B cell (primary cell): ENCODE measurements at regions not wholly inside any gene's neighbourhood (a gene's known extent, or its start where the extent isn't known, plus 50 kb on each side); places are given as distances from the start of the nearest gene placed in this dataset.

Experiments
- ATAC-seq: fragments of 200-7000 bp; cut with Tn5 transposase; one replicate; pipeline ENCODE4 v1.10.0; 2021; ENCODE audit warnings: low read depth, mild to moderate bottlenecking, moderate number of reproducible peaks, moderate library complexity
- CTCF ChIA-PET: fragments of 350-600 bp; sonication (Branson Sonifier 250); formaldehyde crosslinking; loops from one replicate; lab custom pipeline; 2021; ENCODE audit warnings: antibody characterized with exemption, inconsistent platforms; lab: Charles Lee
- POLR2A ChIA-PET: fragments of 350-600 bp; sonication (Branson Sonifier 250); formaldehyde crosslinking; loops from one replicate; lab custom pipeline; 2021; ENCODE audit warnings: antibody characterized with exemption; lab: Charles Lee
- DNase-seq: peaks from one replicate; pipeline ENCODE4 v3.0.0; 2013
- H2AFZ ChIP-seq: 2 replicates; pipeline ENCODE4 v1.6.1; 2012; ENCODE audit warnings: mild to moderate bottlenecking, low read depth, low read length; ENCODE audit not compliant: insufficient read depth, poor library complexity, severe bottlenecking
- H3K27ac ChIP-seq, 2 donors: 1 replicate in 1 of 2; 2 replicates in 1 of 2; pipeline ENCODE4 v1.5.1; 2012 to 2013; ENCODE audit warnings: low read length in 2 of 2, mild to moderate bottlenecking in 2 of 2, moderate library complexity in 1 of 2
- H3K27me3 ChIP-seq, 4 experiments: fragments of 200-600 bp in 1 of 4; sonication (generic) in 1 of 4; replicated peaks in 1 of 4; 1 replicate in 2 of 4; 2 replicates in 2 of 4; pipeline versions ENCODE4 v1.6.1 to v1.7.0; 2013 to 2016; ENCODE audit warnings: low read length in 3 of 4, mild to moderate bottlenecking in 2 of 4, mixed read lengths in 1 of 4, moderate library complexity in 1 of 4; ENCODE audit not compliant: insufficient read depth in 4 of 4, control insufficient read depth in 3 of 4; ENCODE audit errors: control extremely low read depth in 1 of 4
- H3K36me3 ChIP-seq, 2 experiments: replicated peaks in 1 of 2; 1 replicate in 1 of 2; 2 replicates in 1 of 2; pipeline versions ENCODE4 v1.6.1 to v1.7.1; 2013; ENCODE audit warnings: low read length in 1 of 2; ENCODE audit not compliant: insufficient read depth in 2 of 2, control insufficient read depth in 1 of 2; ENCODE audit errors: control extremely low read depth in 1 of 2, extremely low read depth in 1 of 2
- H3K4me1 ChIP-seq, 2 donors: fragments of 200-600 bp in 1 of 2; sonication (generic) in 1 of 2; 1 replicate in 1 of 2; 2 replicates in 1 of 2; pipeline versions ENCODE4 v1.5.1 to v1.6.1; 2013 to 2017; ENCODE audit warnings: low read length in 2 of 2; ENCODE audit not compliant: control insufficient read depth in 2 of 2, insufficient read depth in 2 of 2
- H3K4me2 ChIP-seq: replicated peaks from 2 replicates; pipeline ENCODE3; 2012; ENCODE audit warnings: mild to moderate bottlenecking, low read depth, low read length; ENCODE audit not compliant: poor library complexity, severe bottlenecking
- H3K4me3 ChIP-seq, 5 experiments: fragments of 200-600 bp in 1 of 5; sonication (generic) in 1 of 5; 1 replicate in 3 of 5; 2 replicates in 2 of 5; pipeline versions ENCODE4 v1.5.1 to v1.7.0; 2011 to 2016; ENCODE audit warnings: low read length in 4 of 5, mild to moderate bottlenecking in 4 of 5, low read depth in 2 of 5, control low read depth in 1 of 5, moderate library complexity in 1 of 5; ENCODE audit not compliant: insufficient read depth in 1 of 5; ENCODE audit errors: control extremely low read depth in 1 of 5, extremely low read depth in 1 of 5
- H3K79me2 ChIP-seq: fragments of 200-600 bp; sonication (generic); one replicate; pipeline ENCODE4 v1.6.0; 2016; ENCODE audit warnings: low read length; ENCODE audit not compliant: control insufficient read depth, insufficient read depth
- H3K9ac ChIP-seq: fragments of 200-600 bp; sonication (generic); 2 replicates; pipeline ENCODE4 v1.6.1; 2017; ENCODE audit warnings: mild to moderate bottlenecking, low read length, moderate library complexity
- H3K9me3 ChIP-seq, 3 donors: one replicate each; pipeline versions ENCODE4 v1.6.1 to v1.7.1; 2013; ENCODE audit warnings: low read length in 2 of 3; ENCODE audit not compliant: control insufficient read depth in 2 of 3, insufficient read depth in 1 of 3; ENCODE audit errors: control extremely low read depth in 1 of 3
- H4K20me1 ChIP-seq: 2 replicates; pipeline ENCODE4 v1.6.0; 2012; ENCODE audit warnings: mild to moderate bottlenecking, low read length; ENCODE audit not compliant: insufficient read depth, control insufficient read depth, poor library complexity, severe bottlenecking
- H3K27ac Mint-ChIP-seq: one replicate; pipeline ENCODE4 v1.8.0; 2021; ENCODE audit warnings: mixed read lengths
- H3K27me3 Mint-ChIP-seq: one replicate; pipeline ENCODE4 v1.8.0; 2021; ENCODE audit warnings: mixed read lengths
- H3K4me1 Mint-ChIP-seq: one replicate; pipeline ENCODE4 v1.8.0; 2021; ENCODE audit warnings: mixed read lengths
- H3K4me3 Mint-ChIP-seq: one replicate; pipeline ENCODE4 v1.8.0; 2021; ENCODE audit warnings: mixed read lengths
- H3K9me3 Mint-ChIP-seq: one replicate; pipeline ENCODE4 v1.8.0; 2022; ENCODE audit warnings: mixed read lengths; ENCODE audit not compliant: insufficient read depth
- CTCF ChIP-seq: fragments of 200-600 bp; IDR thresholded peaks from one replicate; pipeline ENCODE4 v1.8.0; 2022; ENCODE audit warnings: antibody characterized with exemption, mild to moderate bottlenecking
- EZH2 ChIP-seq: IDR thresholded peaks from 2 replicates; pipeline ENCODE4 v1.6.1; 2012; ENCODE audit warnings: borderline replicate concordance, low read depth, mild to moderate bottlenecking, moderate library complexity, low read length; ENCODE audit not compliant: insufficient read depth, poor library complexity, severe bottlenecking
- WGBS: methylation state at CpG from one replicate; pipeline ENCODE4 v1.1.5; 2013; ENCODE audit warnings: missing lambda C conversion rate; ENCODE audit not compliant: insufficient coverage; 5-methylcytosine and 5-hydroxymethylcytosine counted together
- intact Hi-C: fragments of 100-400 bp; cut with micrococcal nuclease; formaldehyde crosslinking; loops from one replicate; pipeline ENCODE4 v1.10.0; 2022

GRCh38 chr6:113475392-113475791 is 381.8 kb upstream of the MARCKS start:
- no peaks in the 10 kb centered on the region for H4K20me1 ChIP-seq
- Mint-ChIP-seq H3K4me3 (no peak overlapping the region), H3K27me3 (no peaks in the 10 kb centered on the region), H3K27ac (no peak overlapping the region), H3K4me1 (no peaks in the 10 kb centered on the region), H3K9me3 (no peaks in the 10 kb centered on the region)
- no peak for TF ChIP-seq EZH2
- no peak for TF ChIP-seq CTCF
- H3K27me3 ChIP-seq = no peaks in the 10 kb centered on the region
- ChIA-PET POLR2A (no interaction called here), CTCF (no interaction called here)
- H3K27ac ChIP-seq = no peak overlapping the region
- H2AFZ ChIP-seq = no peak overlapping the region
- ATAC-seq (no peak), DNase-seq (no peak)
- peaks cover 0 to 6% (median 0%) of the 10 kb centered on the region in 3 donors for H3K9me3 ChIP-seq
- no peak overlapping the region for H3K9ac ChIP-seq
- H3K4me3 ChIP-seq = no peak overlapping the region
- no peaks in the 10 kb centered on the region for H3K4me1 ChIP-seq
- intact Hi-C loops = no loop called here
- 94% methylated on average over 1 of the region's 1 CpG for WGBS
- H3K4me2 ChIP-seq = no peak overlapping the region
- H3K36me3 ChIP-seq = no peaks in the 10 kb centered on the region
- H3K79me2 ChIP-seq = no peaks in the 10 kb centered on the region

GRCh38 chr6:113476937-113477839 is 380.0 kb upstream of the MARCKS start:
- H3K4me3 Mint-ChIP-seq = no peak overlapping the region
- H3K4me2 ChIP-seq = no peak overlapping the region
- DNase-seq = no peak
- H3K27me3 ChIP-seq = no peaks in the 10 kb centered on the region
- no peak overlapping the region for H3K27ac ChIP-seq
- no peak overlapping the region for H3K27ac Mint-ChIP-seq
- CTCF ChIA-PET = no interaction called here
- 100% methylated on average over 1 of the region's 5 CpGs for whole genome bisulfite sequencing
- no peak overlapping the region for H3K9ac ChIP-seq
- no peaks in the 10 kb centered on the region for H3K4me1 Mint-ChIP-seq
- H3K4me3 ChIP-seq = no peak overlapping the region
- H2AFZ ChIP-seq = no peak overlapping the region
- no peaks in the 10 kb centered on the region for H3K9me3 Mint-ChIP-seq
- intact Hi-C loops = no loop called here
- TF ChIP-seq EZH2 (no peak), CTCF (no peak)
- no peaks in the 10 kb centered on the region for H4K20me1 ChIP-seq
- H3K9me3 ChIP-seq = peaks cover 0 to 6% (median 0%) of the 10 kb centered on the region in 3 donors
- no peak for ATAC-seq
- no peaks in the 10 kb centered on the region for H3K27me3 Mint-ChIP-seq
- POLR2A ChIA-PET = no interaction called here
- no peaks in the 10 kb centered on the region for H3K4me1 ChIP-seq
- no peaks in the 10 kb centered on the region for H3K79me2 ChIP-seq
- no peaks in the 10 kb centered on the region for H3K36me3 ChIP-seq
